Stimulated activated effector memory CD8-positive, alpha-beta T cell treated with anti-CD3 and anti-CD28 coated beads, Interleukin-12 subunit alpha, Interleukin-12 subunit beta, amount 100 ng/mL, for 72 hours (primary cell): ENCODE measurements at regions not wholly inside any gene's neighbourhood (a gene's known extent, or its start where the extent isn't known, plus 50 kb on each side); places are given as distances from the start of the nearest gene placed in this dataset.

Source experiments
- ATAC-seq: fragments of 150-1000 bp; cut with Tn5 transposase; 2 replicates; pipeline ENCODE4 v1.10.0; 2021
- DNase-seq, 2 donors: peaks; one replicate each; pipeline ENCODE4 v3.0.0; 2021 to 2022; ENCODE audit warnings: low spot score in 2 of 2
- H3K27ac Mint-ChIP-seq: one replicate; pipeline ENCODE4 v1.8.0; 2022; ENCODE audit warnings: mild to moderate bottlenecking, mixed read lengths
- H3K36me3 Mint-ChIP-seq: one replicate; pipeline ENCODE4 v1.8.0; 2022; ENCODE audit warnings: mild to moderate bottlenecking, mixed read lengths
- H3K4me1 Mint-ChIP-seq: one replicate; pipeline ENCODE4 v1.8.0; 2022; ENCODE audit warnings: mixed read lengths
- H3K4me3 Mint-ChIP-seq: one replicate; pipeline ENCODE4 v1.8.0; 2022; ENCODE audit warnings: mild to moderate bottlenecking, mixed read lengths
- H3K9me3 Mint-ChIP-seq: one replicate; pipeline ENCODE4 v1.8.0; 2022; ENCODE audit warnings: mixed read lengths

DNA sequence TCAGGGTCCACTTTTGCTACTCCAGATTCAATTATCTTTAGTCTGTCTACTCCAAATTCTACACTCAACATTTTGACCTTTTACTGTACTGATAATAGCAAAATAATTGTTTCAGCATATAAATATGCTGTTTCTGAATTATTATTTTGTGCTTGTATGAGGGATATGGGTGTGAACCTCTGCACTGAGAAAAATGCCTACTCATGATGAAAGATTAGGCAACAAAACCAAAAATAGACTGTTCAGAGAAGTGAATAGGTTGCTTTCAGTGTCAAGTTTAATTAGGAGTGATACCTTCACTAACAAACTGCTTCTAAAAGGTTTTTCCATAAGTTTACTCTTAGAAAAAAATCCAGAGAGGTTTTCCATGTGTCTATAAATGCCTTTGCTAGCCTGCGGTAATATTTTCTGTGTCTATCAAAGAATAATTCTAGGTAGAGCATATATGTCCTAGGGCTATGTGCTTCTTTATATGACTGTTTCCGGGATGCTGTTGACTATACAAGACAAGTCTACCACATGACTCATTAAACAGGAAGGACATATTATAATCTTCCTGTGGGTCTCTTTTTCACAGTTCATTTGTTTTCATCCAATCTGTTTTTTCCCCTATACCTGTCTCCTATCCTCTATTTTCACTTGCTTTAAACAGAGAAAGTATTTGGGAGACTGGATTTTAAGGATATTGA is 218.5 kb upstream of the TTC14 start:
- DNase-seq = no peak
- Mint-ChIP-seq H3K27ac (no peak overlapping the region), H3K36me3 (no peaks in the 10 kb centered on the region), H3K4me1 (no peaks in the 10 kb centered on the region), H3K4me3 (no peak overlapping the region), H3K9me3 (peaks cover 2% of the 10 kb centered on the region)
- no peak for ATAC-seq

GRCh38 chr3:180390313-180390712 is 211.7 kb upstream of the TTC14 start:
- no peak overlapping the region for H3K4me3 Mint-ChIP-seq
- no peaks in the 10 kb centered on the region for H3K4me1 Mint-ChIP-seq
- DNase-seq (no peak), ATAC-seq (no peak)
- H3K36me3 Mint-ChIP-seq = no peaks in the 10 kb centered on the region
- H3K9me3 Mint-ChIP-seq = no peaks in the 10 kb centered on the region
- H3K27ac Mint-ChIP-seq = no peak overlapping the region

DNA sequence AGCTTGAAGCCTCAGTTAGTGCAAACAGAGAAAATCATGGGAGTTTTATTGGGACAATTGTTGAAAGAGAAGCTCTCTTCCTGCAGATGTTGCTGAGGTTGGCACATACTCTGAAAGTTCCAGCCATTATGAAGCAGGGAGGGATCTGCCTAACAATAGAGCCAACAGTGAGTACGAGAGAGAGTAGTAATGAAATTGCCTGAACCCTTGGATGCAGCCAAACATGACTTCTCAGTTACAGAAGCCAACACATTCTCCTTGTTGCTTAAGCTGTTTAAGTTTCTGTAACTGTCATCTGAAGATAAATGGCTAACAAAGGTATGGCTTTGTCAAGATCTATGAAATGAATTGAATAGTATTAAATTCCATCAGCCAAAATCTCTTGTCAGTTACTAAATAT is 211.0 kb upstream of the TTC14 start:
- ATAC-seq (no peak), DNase-seq (no peak)
- H3K4me1 Mint-ChIP-seq = no peaks in the 10 kb centered on the region
- H3K9me3 Mint-ChIP-seq = no peaks in the 10 kb centered on the region
- H3K4me3 Mint-ChIP-seq = no peak overlapping the region
- H3K27ac Mint-ChIP-seq = no peak overlapping the region
- no peaks in the 10 kb centered on the region for H3K36me3 Mint-ChIP-seq

DNA sequence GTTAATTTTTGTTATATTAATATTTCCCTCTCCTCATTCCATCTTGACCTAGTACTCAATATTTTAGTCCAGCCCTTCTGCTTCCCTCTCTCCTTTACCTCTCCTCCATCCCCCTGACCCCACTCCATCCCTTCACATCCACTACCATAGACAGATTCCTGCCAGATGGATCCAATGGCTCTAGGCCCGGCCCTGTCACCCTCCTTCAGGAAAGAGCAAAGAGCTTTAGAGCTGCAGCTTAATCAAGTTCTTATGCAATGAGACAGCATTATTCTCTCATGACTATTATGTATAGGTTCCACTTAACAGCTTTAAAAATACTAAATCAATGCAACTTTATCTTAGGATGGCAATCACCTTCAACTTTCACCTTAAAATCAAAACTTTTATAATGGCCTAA is 200.7 kb upstream of the TTC14 start:
- ATAC-seq = no peak
- H3K27ac Mint-ChIP-seq = no peak overlapping the region
- DNase-seq = no peak
- no peaks in the 10 kb centered on the region for H3K36me3 Mint-ChIP-seq
- no peak overlapping the region for H3K4me3 Mint-ChIP-seq
- H3K9me3 Mint-ChIP-seq = peaks cover 2% of the 10 kb centered on the region
- no peaks in the 10 kb centered on the region for H3K4me1 Mint-ChIP-seq

DNA sequence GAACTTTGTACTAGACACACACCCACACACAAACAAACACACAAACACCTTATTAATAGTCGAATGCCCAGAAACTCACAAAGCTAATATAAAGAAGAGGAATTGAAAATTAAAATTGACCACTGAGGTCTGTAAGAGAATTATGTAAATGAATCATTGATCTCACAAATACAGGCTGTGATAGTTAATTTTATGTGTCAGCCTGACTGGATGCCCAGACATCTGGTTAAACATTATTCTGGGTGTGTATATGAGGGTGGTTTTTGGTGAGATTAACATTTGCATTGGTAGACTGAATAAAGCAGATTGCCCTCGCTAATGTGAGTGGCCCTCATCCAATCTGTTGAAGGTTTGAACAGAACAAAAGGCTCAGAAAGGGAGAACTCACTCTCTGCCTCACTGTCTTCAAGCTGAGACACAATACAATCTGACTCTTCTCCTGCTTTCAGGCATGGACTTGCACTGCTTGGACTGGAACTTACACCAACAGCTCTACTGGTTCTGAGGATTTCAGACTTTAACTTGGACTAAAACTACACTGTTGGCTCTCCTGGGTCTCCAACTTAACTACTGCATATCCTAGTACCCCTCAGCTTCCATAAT is 199.4 kb upstream of the TTC14 start:
- H3K4me3 Mint-ChIP-seq = no peak overlapping the region
- no peaks in the 10 kb centered on the region for H3K4me1 Mint-ChIP-seq
- no peak for DNase-seq

DNA sequence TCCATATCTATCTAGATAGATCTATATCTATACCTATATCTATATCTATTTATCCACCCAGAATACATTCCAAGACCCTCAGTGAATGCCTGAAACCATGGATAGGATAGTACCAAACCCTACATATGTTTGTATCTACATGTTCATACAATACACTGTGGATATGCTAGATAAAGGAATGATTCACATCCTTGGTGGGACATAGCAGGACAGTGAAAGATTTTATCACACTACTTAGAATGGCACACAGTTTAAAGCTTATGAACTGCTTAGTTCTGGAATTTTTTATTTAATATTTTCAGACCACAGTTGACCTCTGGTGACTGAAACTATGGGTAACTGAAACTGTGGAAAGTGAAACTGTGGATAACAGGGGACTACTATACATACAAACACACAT is 198.8 kb upstream of the TTC14 start:
- DNase-seq = no peak
- H3K4me1 Mint-ChIP-seq = no peaks in the 10 kb centered on the region
- no peak overlapping the region for H3K27ac Mint-ChIP-seq
- H3K36me3 Mint-ChIP-seq = no peaks in the 10 kb centered on the region
- no peak overlapping the region for H3K4me3 Mint-ChIP-seq
- H3K9me3 Mint-ChIP-seq = no peaks in the 10 kb centered on the region
- ATAC-seq = no peak

More for the DNA sequence above, 199.4 kb upstream of the TTC14 start:
- ATAC-seq = no peak
- Mint-ChIP-seq H3K27ac (no peak overlapping the region), H3K36me3 (no peaks in the 10 kb centered on the region), H3K9me3 (peaks cover 2% of the 10 kb centered on the region)

DNA sequence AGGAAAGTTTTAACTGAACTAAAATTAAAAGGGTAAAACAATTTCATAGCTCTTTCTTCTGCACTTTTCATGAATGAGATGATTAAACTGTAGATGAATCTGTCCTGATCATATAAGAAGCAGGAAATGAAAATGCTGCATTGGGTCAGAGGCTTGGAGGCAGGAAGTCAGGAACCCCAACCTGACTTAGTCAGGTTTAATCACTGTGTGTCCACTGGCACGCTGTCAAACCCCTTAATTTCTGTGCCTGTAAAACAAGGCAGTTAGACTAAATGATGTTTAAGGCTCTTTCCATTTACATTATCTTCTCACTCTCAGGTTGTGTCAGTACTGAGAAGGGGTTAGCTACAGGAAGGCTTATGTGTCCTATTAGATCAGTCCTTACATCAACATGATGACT is 193.3 kb upstream of the TTC14 start:
- Mint-ChIP-seq H3K9me3 (no peaks in the 10 kb centered on the region), H3K27ac (no peak overlapping the region), H3K36me3 (no peaks in the 10 kb centered on the region), H3K4me3 (no peak overlapping the region), H3K4me1 (no peaks in the 10 kb centered on the region)
- DNase-seq = no peak
- no peak for ATAC-seq

DNA sequence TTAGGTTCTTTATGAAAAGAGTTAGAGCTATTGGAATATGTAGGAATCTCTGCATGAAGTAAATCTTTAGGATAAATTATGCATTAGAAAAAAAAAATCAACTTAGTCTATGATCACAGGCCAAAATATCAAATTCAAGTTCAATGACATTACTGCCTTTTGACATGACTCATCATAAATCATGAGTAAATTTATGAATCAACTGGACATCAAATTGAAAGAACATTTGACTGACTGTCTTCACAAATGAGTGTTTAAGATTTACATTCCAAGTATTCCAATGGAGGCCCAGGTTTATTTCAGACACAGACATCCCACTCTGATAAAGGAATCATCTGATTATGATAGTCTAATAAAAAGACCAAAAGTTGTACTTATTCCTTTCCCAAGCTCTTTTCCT is 192.8 kb upstream of the TTC14 start:
- H3K27ac Mint-ChIP-seq = no peak overlapping the region
- H3K4me1 Mint-ChIP-seq = no peaks in the 10 kb centered on the region
- no peaks in the 10 kb centered on the region for H3K36me3 Mint-ChIP-seq
- H3K9me3 Mint-ChIP-seq = no peaks in the 10 kb centered on the region
- no peak for DNase-seq
- ATAC-seq = no peak
- no peak overlapping the region for H3K4me3 Mint-ChIP-seq

GRCh38 chr3:180409883-180410282 is 192.1 kb upstream of the TTC14 start:
- Mint-ChIP-seq H3K27ac (no peak overlapping the region), H3K36me3 (no peaks in the 10 kb centered on the region), H3K4me1 (no peaks in the 10 kb centered on the region), H3K4me3 (no peak overlapping the region), H3K9me3 (no peaks in the 10 kb centered on the region)
- ATAC-seq (no peak), DNase-seq (no peak)

- no peaks in the 10 kb centered on the region for H3K36me3 Mint-ChIP-seq
- no peak for DNase-seq
- H3K27ac Mint-ChIP-seq = no peak overlapping the region
- H3K9me3 Mint-ChIP-seq = no peaks in the 10 kb centered on the region
- no peak for ATAC-seq
- H3K4me3 Mint-ChIP-seq = no peak overlapping the region
- H3K4me1 Mint-ChIP-seq = no peaks in the 10 kb centered on the region
These were observed 187.8 kb upstream of the TTC14 start for GRCh38 chr3:180414157-180414556.

DNA sequence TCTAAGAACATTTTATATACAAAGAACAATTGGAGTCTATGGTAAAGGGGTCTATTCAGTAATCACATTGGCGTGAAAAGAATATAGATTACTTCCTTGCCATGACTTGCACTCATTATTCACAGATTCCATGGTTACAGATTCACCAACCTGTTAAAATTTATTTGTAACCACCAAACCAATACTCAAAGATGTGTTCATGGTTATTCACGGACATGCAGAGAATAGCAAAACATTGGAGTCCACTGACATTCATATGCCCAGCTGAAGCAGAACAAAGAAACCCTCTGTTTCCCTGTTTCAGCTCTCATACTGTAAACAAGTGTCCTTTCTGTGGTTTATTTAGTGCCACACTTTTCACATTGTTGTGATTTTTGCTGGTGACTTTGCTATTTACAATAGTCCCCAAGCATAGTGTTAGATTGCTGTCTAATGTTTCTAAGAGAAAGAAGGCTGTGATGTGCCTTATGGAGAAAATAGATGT is 185.8 kb upstream of the TTC14 start:
- Mint-ChIP-seq H3K36me3 (no peaks in the 10 kb centered on the region), H3K9me3 (peaks cover 1% of the 10 kb centered on the region), H3K27ac (no peak overlapping the region), H3K4me3 (no peak overlapping the region), H3K4me1 (no peaks in the 10 kb centered on the region)
- no peak for ATAC-seq
- DNase-seq = no peak

GRCh38 chr3:180417241-180417640 is 184.7 kb upstream of the TTC14 start:
- Mint-ChIP-seq H3K9me3 (peaks cover 2% of the 10 kb centered on the region), H3K4me1 (no peaks in the 10 kb centered on the region), H3K36me3 (no peaks in the 10 kb centered on the region), H3K4me3 (no peak overlapping the region), H3K27ac (no peak overlapping the region)
- ATAC-seq = no peak
- no peak for DNase-seq

GRCh38 chr3:180420016-180420415 is 181.9 kb upstream of the TTC14 start:
- no peak overlapping the region for H3K4me3 Mint-ChIP-seq
- no peak for ATAC-seq

DNA sequence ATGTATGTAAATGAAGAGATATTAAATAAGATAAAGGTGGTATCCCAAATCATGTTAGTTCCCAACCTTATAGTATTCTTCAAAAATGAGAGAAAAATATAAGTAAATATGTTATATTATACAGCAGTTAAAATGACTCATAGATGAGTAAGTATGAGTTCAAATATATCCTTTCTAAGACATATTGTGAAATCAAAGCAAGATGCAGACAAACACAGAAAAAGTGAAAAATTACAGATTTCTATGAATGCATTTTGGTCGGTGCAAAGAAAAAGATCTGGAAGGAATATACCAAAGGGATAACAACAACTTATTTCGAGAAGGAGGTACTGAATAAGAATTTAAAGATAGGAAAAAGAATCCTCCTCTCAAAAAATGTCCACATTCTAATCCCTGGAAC is 181.2 kb upstream of the TTC14 start:
- ATAC-seq (no peak), DNase-seq (no peak)
- Mint-ChIP-seq H3K4me3 (no peak overlapping the region), H3K9me3 (peaks cover 2% of the 10 kb centered on the region), H3K36me3 (no peaks in the 10 kb centered on the region), H3K27ac (no peak overlapping the region), H3K4me1 (no peaks in the 10 kb centered on the region)

More at GRCh38 chr3:180420016-180420415, 181.9 kb upstream of the TTC14 start:
- no peak for DNase-seq
- Mint-ChIP-seq H3K36me3 (no peaks in the 10 kb centered on the region), H3K4me1 (no peaks in the 10 kb centered on the region), H3K9me3 (peaks cover 2% of the 10 kb centered on the region), H3K27ac (no peak overlapping the region)

- H3K4me3 Mint-ChIP-seq = no peak overlapping the region
These were observed 180.7 kb upstream of the TTC14 start for GRCh38 chr3:180421221-180421620.

DNA sequence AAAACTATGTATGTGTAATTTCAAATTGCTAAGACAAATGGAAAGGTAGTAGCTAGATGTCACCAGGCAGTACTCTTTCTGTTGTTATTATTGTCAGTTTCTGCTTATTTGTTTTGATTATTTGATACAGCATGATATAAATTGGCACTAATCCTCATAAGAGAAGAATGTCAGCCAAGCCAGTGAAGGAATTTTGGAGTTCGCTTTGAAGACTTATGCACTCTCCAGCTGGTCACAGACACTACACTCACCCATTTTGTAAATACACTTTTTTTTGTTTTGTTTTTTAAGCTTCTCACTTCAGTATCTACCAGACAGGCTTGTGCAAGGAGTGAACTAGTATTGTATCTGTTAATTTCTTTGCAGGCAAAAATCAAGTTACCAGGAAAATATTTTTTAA is 180.2 kb upstream of the TTC14 start:
- peaks cover 2% of the 10 kb centered on the region for H3K9me3 Mint-ChIP-seq
- DNase-seq = no peak
- no peak for ATAC-seq
- no peaks in the 10 kb centered on the region for H3K36me3 Mint-ChIP-seq
- H3K4me1 Mint-ChIP-seq = no peaks in the 10 kb centered on the region
- H3K27ac Mint-ChIP-seq = no peak overlapping the region
- H3K4me3 Mint-ChIP-seq = no peak overlapping the region

More at GRCh38 chr3:180421221-180421620, 180.7 kb upstream of the TTC14 start:
- Mint-ChIP-seq H3K36me3 (no peaks in the 10 kb centered on the region), H3K4me1 (no peaks in the 10 kb centered on the region), H3K27ac (no peak overlapping the region), H3K9me3 (peaks cover 2% of the 10 kb centered on the region)
- ATAC-seq = no peak
- DNase-seq = no peak
